Endothelial cell of umbilical vein (primary cell): ENCODE measurements at regions not wholly inside any gene's neighbourhood (a gene's known extent, or its start where the extent isn't known, plus 50 kb on each side); places are given as distances from the start of the nearest gene placed in this dataset.

ENCODE experiments used
- BruUV-seq: library from RNA; stranded (reverse); fragments of 400-500 nt; replicated peaks from 2 replicates; lab custom pipeline; 2021; lab: Mats Ljungman, UMichigan
- CTCF ChIA-PET: fragments of 300-600, 350-600 bp; sonication (Branson Sonifier 250); formaldehyde crosslinking; loops from one replicate; lab custom pipeline; 2021; ENCODE audit warnings: antibody characterized with exemption, inconsistent platforms; lab: Charles Lee
- POLR2A ChIA-PET: fragments of 300-600, 350-600 bp; sonication (Branson Sonifier 250); formaldehyde crosslinking; loops from one replicate; lab custom pipeline; 2021; ENCODE audit warnings: antibody characterized with exemption, inconsistent platforms; lab: Charles Lee
- DNase-seq: peaks from one replicate; pipeline ENCODE4 v3.0.0-alpha.2; 2011; ENCODE audit warnings: low read depth, low spot score
- FAIRE-seq: peaks from 2 replicates; lab custom pipeline; 2011; peaks lifted over from hg19 to GRCh38; lab: Jason Lieb, UNC
- H2AFZ ChIP-seq: 2 replicates; pipeline ENCODE4 v1.6.0; 2012; ENCODE audit warnings: low read depth, low read length, control low read depth, inconsistent platforms
- H3K27ac ChIP-seq: 2 replicates; pipeline ENCODE4 v1.5.1; 2011; ENCODE audit warnings: low read depth, mild to moderate bottlenecking, control low read depth, low read length, moderate library complexity; ENCODE audit not compliant: insufficient read depth
- H3K27me3 ChIP-seq, 2 experiments: 2 replicates each; pipeline versions ENCODE4 v1.6.0 to v1.6.1; 2011; ENCODE audit warnings: low read length in 2 of 2, mixed read lengths in 1 of 2; ENCODE audit not compliant: control insufficient read depth in 2 of 2, insufficient read depth in 2 of 2
- H3K36me3 ChIP-seq, 2 experiments: 2 replicates in 1 of 2; 3 replicates in 1 of 2; pipeline ENCODE4 v1.5.1; 2011; ENCODE audit warnings: low read length in 2 of 2, mild to moderate bottlenecking in 1 of 2, moderate library complexity in 1 of 2; ENCODE audit not compliant: control insufficient read depth in 2 of 2, insufficient read depth in 2 of 2; ENCODE audit errors: extremely low read depth in 1 of 2
- H3K4me1 ChIP-seq: 3 replicates; pipeline ENCODE4 v1.5.1; 2011; ENCODE audit warnings: mild to moderate bottlenecking, low read length; ENCODE audit not compliant: control insufficient read depth, insufficient read depth; ENCODE audit errors: extremely low read depth
- H3K4me2 ChIP-seq: 2 replicates; pipeline ENCODE4 v1.6.1; 2011; ENCODE audit warnings: low read length, control low read depth, mixed read lengths; ENCODE audit not compliant: insufficient read depth
- H3K4me3 ChIP-seq, 3 experiments: fragments of 200-600 bp in 1 of 3; sonication (generic), shearing (Covaris generic) in 1 of 3; replicated peaks in 1 of 3; 2 replicates each; pipeline ENCODE4 v1.5.1; 2011 to 2016; ENCODE audit warnings: control low read depth in 3 of 3, low read length in 3 of 3, mild to moderate bottlenecking in 2 of 3, inconsistent platforms in 1 of 3, low read depth in 1 of 3, moderate library complexity in 1 of 3; ENCODE audit not compliant: insufficient read depth in 1 of 3
- H3K79me2 ChIP-seq: 2 replicates; pipeline ENCODE4 v1.6.0; 2012; ENCODE audit warnings: low read length, inconsistent platforms; ENCODE audit not compliant: control insufficient read depth, insufficient read depth
- H3K9ac ChIP-seq: replicated peaks from 2 replicates; pipeline ENCODE3; 2011; ENCODE audit warnings: low read length, control low read depth; ENCODE audit not compliant: insufficient read depth; ENCODE audit errors: extremely low read depth
- H3K9me1 ChIP-seq: replicated peaks from 3 replicates; pipeline ENCODE4 v1.6.0; 2011; ENCODE audit warnings: mild to moderate bottlenecking, low read length; ENCODE audit not compliant: control insufficient read depth, insufficient read depth; ENCODE audit errors: extremely low read depth
- H3K9me3 ChIP-seq: replicated peaks from 2 replicates; pipeline ENCODE4 v1.5.1; 2012; ENCODE audit warnings: low read length, inconsistent platforms; ENCODE audit not compliant: control insufficient read depth, insufficient read depth
- H4K20me1 ChIP-seq: replicated peaks from 2 replicates; pipeline ENCODE3; 2011; ENCODE audit warnings: mild to moderate bottlenecking, low read length; ENCODE audit not compliant: control insufficient read depth, insufficient read depth; ENCODE audit errors: extremely low read depth
- EZH2 ChIP-seq: IDR thresholded peaks from 2 replicates; pipeline ENCODE4 v1.6.1; 2012; ENCODE audit warnings: borderline replicate concordance, low read depth, mild to moderate bottlenecking, moderate library complexity, low read length, inconsistent platforms; ENCODE audit not compliant: severe bottlenecking
- FOS ChIP-seq: IDR thresholded peaks from 2 replicates; pipeline ENCODE4 v1.6.1; 2011; ENCODE audit warnings: mild to moderate bottlenecking, low read length, moderate library complexity, borderline replicate concordance; ENCODE audit not compliant: insufficient read depth
- GATA2 ChIP-seq: IDR thresholded peaks from 2 replicates; pipeline ENCODE4 v1.7.0; 2011; ENCODE audit warnings: low read depth, mild to moderate bottlenecking, moderate library complexity, mixed read lengths, low read length; ENCODE audit not compliant: insufficient read length, insufficient read depth
- JUN ChIP-seq: IDR thresholded peaks from 2 replicates; pipeline ENCODE4 v1.6.1; 2011; ENCODE audit warnings: borderline replicate concordance, low read depth; ENCODE audit not compliant: insufficient read length, insufficient read depth
- MYC ChIP-seq: IDR thresholded peaks from one replicate; pipeline ENCODE4 v1.6.1; 2011; ENCODE audit warnings: mild to moderate bottlenecking, low read depth, low read length
- POLR2A ChIP-seq: IDR thresholded peaks from 2 replicates; pipeline ENCODE4 v1.6.1; 2012; ENCODE audit warnings: low read depth, mild to moderate bottlenecking, control low read depth, low read length
- POLR2AphosphoS5 ChIP-seq: IDR thresholded peaks from 2 replicates; pipeline ENCODE4 v1.6.1; 2012; ENCODE audit warnings: low read depth, mild to moderate bottlenecking, control low read depth, low read length, moderate library complexity; ENCODE audit not compliant: insufficient read depth
- dilution Hi-C: fragments of 300-500 bp; cut with MboI; formaldehyde crosslinking; loops from one replicate; pipeline ENCODE4 v1.15.0; 2019; ENCODE audit warnings: low sequenced_read_pairs; ENCODE audit not compliant: extremely low pct_ligation_motif_present
- intact Hi-C: fragments of 100-400 bp; cut with micrococcal nuclease; formaldehyde crosslinking; loops from one replicate; pipeline ENCODE4 v1.10.0; 2022
- TF ChIP-seq, protein P1 (sequence below): IDR thresholded peaks from 2 replicates; pipeline ENCODE4 v1.6.1; 2011; ENCODE audit not compliant: insufficient read depth, insufficient read length
- TF ChIP-seq, protein P2 (sequence below), 2 donors: IDR thresholded peaks; 1 replicate in 1 of 2; 2 replicates in 1 of 2; pipeline ENCODE4 v1.5.1; 2011; ENCODE audit warnings: low read length in 2 of 2, mild to moderate bottlenecking in 2 of 2, moderate library complexity in 2 of 2, control low read depth in 1 of 2, inconsistent platforms in 1 of 2, low read depth in 1 of 2; ENCODE audit not compliant: insufficient read depth in 1 of 2; ENCODE audit errors: extremely low read depth in 1 of 2

DNA sequence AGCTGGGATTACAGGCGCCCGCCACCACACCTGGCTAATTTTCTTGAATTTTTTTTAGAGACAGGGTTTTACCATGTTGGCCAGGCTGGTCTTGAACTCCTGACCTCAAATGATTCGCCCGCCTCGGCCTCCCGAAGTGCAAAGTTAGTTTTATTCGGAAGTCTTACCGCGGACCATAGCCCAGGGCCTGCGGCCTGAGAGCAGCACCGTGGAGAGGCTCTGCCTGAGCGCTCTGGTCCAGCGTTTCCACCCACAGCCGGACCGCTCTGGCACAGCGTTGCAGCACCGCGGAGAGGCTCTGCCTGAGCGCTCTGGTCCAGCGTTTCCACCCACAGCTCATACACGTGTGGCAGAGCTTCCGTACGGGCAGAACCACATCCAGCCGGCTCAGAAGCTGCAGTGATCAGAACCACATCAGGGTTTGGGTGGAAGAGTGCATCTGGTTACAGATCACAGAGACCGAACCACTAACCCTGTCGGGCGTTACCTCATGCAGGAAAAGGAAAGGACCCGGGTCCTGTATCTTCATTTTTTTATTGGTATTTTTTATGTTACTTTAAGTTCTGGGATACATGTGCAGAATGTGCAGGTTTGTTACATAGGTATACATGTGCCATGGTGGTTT is 102.4 kb upstream of the SOX1 start:
- CTCF ChIA-PET = no interaction called here
- POLR2A ChIA-PET = no interaction called here
- H3K4me3 ChIP-seq = no peak overlapping the region

More for the DNA sequence above, 102.4 kb upstream of the SOX1 start:
- BruUV-seq = no TSS peak
- FAIRE-seq = no peak
- intact Hi-C loops = no loop called here
- no peaks in the 10 kb centered on the region for H3K27me3 ChIP-seq
- H3K4me2 ChIP-seq = no peak overlapping the region
- H3K79me2 ChIP-seq = no peaks in the 10 kb centered on the region
- no peaks in the 10 kb centered on the region for H3K4me1 ChIP-seq
- TF ChIP-seq, protein P1, sequence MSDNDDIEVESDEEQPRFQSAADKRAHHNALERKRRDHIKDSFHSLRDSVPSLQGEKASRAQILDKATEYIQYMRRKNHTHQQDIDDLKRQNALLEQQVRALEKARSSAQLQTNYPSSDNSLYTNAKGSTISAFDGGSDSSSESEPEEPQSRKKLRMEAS = no peak
- TF ChIP-seq FOS (no peak), POLR2A (no peak), GATA2 (no peak), POLR2AphosphoS5 (no peak), MYC (no peak), JUN (no peak), EZH2 (no peak)
- TF ChIP-seq, protein P2, sequence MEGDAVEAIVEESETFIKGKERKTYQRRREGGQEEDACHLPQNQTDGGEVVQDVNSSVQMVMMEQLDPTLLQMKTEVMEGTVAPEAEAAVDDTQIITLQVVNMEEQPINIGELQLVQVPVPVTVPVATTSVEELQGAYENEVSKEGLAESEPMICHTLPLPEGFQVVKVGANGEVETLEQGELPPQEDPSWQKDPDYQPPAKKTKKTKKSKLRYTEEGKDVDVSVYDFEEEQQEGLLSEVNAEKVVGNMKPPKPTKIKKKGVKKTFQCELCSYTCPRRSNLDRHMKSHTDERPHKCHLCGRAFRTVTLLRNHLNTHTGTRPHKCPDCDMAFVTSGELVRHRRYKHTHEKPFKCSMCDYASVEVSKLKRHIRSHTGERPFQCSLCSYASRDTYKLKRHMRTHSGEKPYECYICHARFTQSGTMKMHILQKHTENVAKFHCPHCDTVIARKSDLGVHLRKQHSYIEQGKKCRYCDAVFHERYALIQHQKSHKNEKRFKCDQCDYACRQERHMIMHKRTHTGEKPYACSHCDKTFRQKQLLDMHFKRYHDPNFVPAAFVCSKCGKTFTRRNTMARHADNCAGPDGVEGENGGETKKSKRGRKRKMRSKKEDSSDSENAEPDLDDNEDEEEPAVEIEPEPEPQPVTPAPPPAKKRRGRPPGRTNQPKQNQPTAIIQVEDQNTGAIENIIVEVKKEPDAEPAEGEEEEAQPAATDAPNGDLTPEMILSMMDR (IDR thresholded peaks at IDR 0.05; ENCODE audit: extremely low read depth in 1 of 2, insufficient read depth in 1 of 2, low read depth in 1 of 2, low read length in 2 of 2) = no peak
- no peak overlapping the region for H3K9ac ChIP-seq
- H3K9me1 ChIP-seq = no peaks in the 10 kb centered on the region
- H4K20me1 ChIP-seq = no peaks in the 10 kb centered on the region
- no peak for DNase-seq
- H3K9me3 ChIP-seq = peaks cover 4% of the 10 kb centered on the region
- no peak overlapping the region for H2AFZ ChIP-seq
- no peaks in the 10 kb centered on the region for H3K36me3 ChIP-seq
- dilution Hi-C loops = no loop called here
- no peak overlapping the region for H3K27ac ChIP-seq
